DOHH2 (cell line): ENCODE measurements at regions not wholly inside any gene's neighbourhood (a gene's known extent, or its start where the extent isn't known, plus 50 kb on each side); places are given as distances from the start of the nearest gene placed in this dataset.

Experiments used
- CTCF ChIP-seq: fragments of 200-600 bp; sonication (generic); IDR thresholded peaks from one replicate; pipeline ENCODE4 v1.5.1; 2014; ENCODE audit warnings: antibody characterized with exemption, mild to moderate bottlenecking, low read depth, low read length; ENCODE audit not compliant: poor library complexity, severe bottlenecking
- EZH2phosphoT487 ChIP-seq: fragments of 200-600 bp; sonication (generic); IDR thresholded peaks from 2 replicates; pipeline ENCODE4 v1.6.1; 2017; ENCODE audit warnings: borderline replicate concordance, mild to moderate bottlenecking, antibody characterized with exemption, low read length, moderate library complexity, mixed read lengths

GRCh38 chr2:149648282-149649030 is 60.9 kb upstream of the MMADHC start:
- no peak for TF ChIP-seq CTCF
- TF ChIP-seq EZH2phosphoT487, result no peak
